Uterus (tissue), 3 donors: ENCODE measurements at regions not wholly inside any gene's neighbourhood (a gene's known extent, or its start where the extent isn't known, plus 50 kb on each side); places are given as distances from the start of the nearest gene placed in this dataset.
A peak's percentile ranks its signal among the peaks of the same experiment; 100 is the strongest.

ENCODE experiments used
- DNase-seq, 2 donors: peaks; one replicate each; pipeline ENCODE4 v3.0.0-alpha.2; 2019 to 2020
- H3K27ac ChIP-seq, 2 donors: fragments of 200-600 bp; sonication (generic); 1 replicate in 1 of 2; 2 replicates in 1 of 2; pipeline ENCODE4 v1.5.1; 2016 to 2018
- H3K27me3 ChIP-seq, 2 donors: fragments of 200-600 bp; sonication (generic); one replicate each; pipeline ENCODE4 v1.5.1; 2018 to 2019; ENCODE audit warnings: control low read depth in 1 of 2
- H3K36me3 ChIP-seq, 2 donors: fragments of 200-600 bp; sonication (generic); one replicate each; pipeline ENCODE4 v1.5.1; 2019; ENCODE audit warnings: control low read depth in 1 of 2
- H3K4me1 ChIP-seq, 2 donors: fragments of 200-600 bp; sonication (generic); one replicate each; pipeline ENCODE4 v1.5.1; 2018 to 2019; ENCODE audit warnings: control low read depth in 1 of 2
- H3K4me3 ChIP-seq, 2 donors: fragments of 200-600 bp; sonication (generic); 1 replicate in 1 of 2; 2 replicates in 1 of 2; pipeline ENCODE4 v1.5.1; 2018 to 2019; ENCODE audit warnings: mild to moderate bottlenecking in 1 of 2
- H3K9me3 ChIP-seq, 2 donors: fragments of 200-600 bp; sonication (generic); one replicate each; pipeline ENCODE4 v1.5.1; 2019; ENCODE audit warnings: control low read depth in 1 of 2
- POLR2A ChIP-seq, 2 donors: fragments of 450-650 bp; IDR thresholded peaks; one replicate each; pipeline ENCODE4 v1.6.1; 2016; ENCODE audit warnings: antibody characterized with exemption in 2 of 2, mild to moderate bottlenecking in 1 of 2, moderate library complexity in 1 of 2
- intact Hi-C: fragments of 100-400 bp; cut with DNase I; formaldehyde crosslinking; loops from one replicate; pipeline ENCODE4 v1.15.1; 2023; ENCODE audit warnings: low total_unique reads
- TF ChIP-seq, protein P1 (sequence below), 4 experiments: fragments of 200-600 bp in 2 of 4; fragments of 450-650 bp in 2 of 4; sonication (generic) in 2 of 4; IDR thresholded peaks; one replicate each; pipeline ENCODE4 v1.5.1; 2016 to 2019; ENCODE audit warnings: antibody characterized with exemption in 4 of 4, mild to moderate bottlenecking in 2 of 4, moderate library complexity in 1 of 4
- donor health status: DM: yes; HTN: yes; CAD: no.

- no peak for TF ChIP-seq POLR2A (IDR thresholded peaks at IDR 0.05)
- TF ChIP-seq, protein P1, sequence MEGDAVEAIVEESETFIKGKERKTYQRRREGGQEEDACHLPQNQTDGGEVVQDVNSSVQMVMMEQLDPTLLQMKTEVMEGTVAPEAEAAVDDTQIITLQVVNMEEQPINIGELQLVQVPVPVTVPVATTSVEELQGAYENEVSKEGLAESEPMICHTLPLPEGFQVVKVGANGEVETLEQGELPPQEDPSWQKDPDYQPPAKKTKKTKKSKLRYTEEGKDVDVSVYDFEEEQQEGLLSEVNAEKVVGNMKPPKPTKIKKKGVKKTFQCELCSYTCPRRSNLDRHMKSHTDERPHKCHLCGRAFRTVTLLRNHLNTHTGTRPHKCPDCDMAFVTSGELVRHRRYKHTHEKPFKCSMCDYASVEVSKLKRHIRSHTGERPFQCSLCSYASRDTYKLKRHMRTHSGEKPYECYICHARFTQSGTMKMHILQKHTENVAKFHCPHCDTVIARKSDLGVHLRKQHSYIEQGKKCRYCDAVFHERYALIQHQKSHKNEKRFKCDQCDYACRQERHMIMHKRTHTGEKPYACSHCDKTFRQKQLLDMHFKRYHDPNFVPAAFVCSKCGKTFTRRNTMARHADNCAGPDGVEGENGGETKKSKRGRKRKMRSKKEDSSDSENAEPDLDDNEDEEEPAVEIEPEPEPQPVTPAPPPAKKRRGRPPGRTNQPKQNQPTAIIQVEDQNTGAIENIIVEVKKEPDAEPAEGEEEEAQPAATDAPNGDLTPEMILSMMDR (IDR thresholded peaks at IDR 0.05), result no peak
- DNase-seq, result no peak
- H3K27me3 ChIP-seq, result no peaks in the 10 kb centered on the region
- H3K27ac ChIP-seq, result no peak overlapping the region
- intact Hi-C loops, result no loop called here
- H3K4me1 ChIP-seq, result no peaks in the 10 kb centered on the region
- H3K4me3 ChIP-seq, result no peak overlapping the region
- no peaks in the 10 kb centered on the region for H3K36me3 ChIP-seq
- H3K9me3 ChIP-seq, result no peaks in the 10 kb centered on the region
Measured at GRCh38 chr4:112753333-112753732, 116.4 kb downstream of the LARP7 start.

DNA sequence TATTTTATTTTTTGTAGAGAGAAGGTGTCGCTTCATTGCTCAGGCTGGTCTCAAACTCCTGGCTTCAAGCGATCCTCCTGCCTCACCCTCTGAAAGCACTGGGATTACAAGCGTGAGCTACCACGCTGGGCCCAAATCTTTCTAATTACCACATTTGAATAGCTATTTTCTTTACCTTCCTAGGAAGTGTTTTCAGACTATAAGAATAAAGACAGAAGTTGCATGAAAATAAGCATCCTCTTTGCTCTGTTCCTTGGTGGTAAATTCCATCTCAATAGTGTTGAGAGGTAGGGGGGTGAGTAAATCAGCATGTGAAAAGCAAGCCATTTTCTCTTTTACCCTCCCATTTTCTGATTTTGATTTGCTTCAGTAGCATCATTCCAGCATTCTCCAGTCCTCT lies 122.4 kb downstream of the LARP7 start:
- Histone ChIP-seq H3K36me3 (no peaks in the 10 kb centered on the region), H3K4me1 (no peaks in the 10 kb centered on the region), H3K27me3 (no peaks in the 10 kb centered on the region), H3K27ac (no peak overlapping the region), H3K9me3 (no peaks in the 10 kb centered on the region), H3K4me3 (no peak overlapping the region)
- intact Hi-C loops, result no loop called here
- DNase-seq, result no peak
- TF ChIP-seq POLR2A (IDR thresholded peaks at IDR 0.05), result no peak
- TF ChIP-seq, protein P1 (IDR thresholded peaks at IDR 0.05), result no peak

GRCh38 chr4:112765317-112765974 lies 128.5 kb downstream of the LARP7 start:
- intact Hi-C loops, result no loop called here
- Histone ChIP-seq H3K4me1 (no peaks in the 10 kb centered on the region), H3K27ac (no peak overlapping the region), H3K4me3 (no peak overlapping the region), H3K36me3 (no peaks in the 10 kb centered on the region), H3K9me3 (no peaks in the 10 kb centered on the region), H3K27me3 (no peaks in the 10 kb centered on the region)
- TF ChIP-seq, protein P1 (IDR thresholded peaks at IDR 0.05), result peak in 3 of 4 experiments; percentile 8 to 38 (median 15)
- no peak for TF ChIP-seq POLR2A (IDR thresholded peaks at IDR 0.05)
- DNase-seq, result no peak

- H3K4me3 ChIP-seq, result no peak overlapping the region
- no peaks in the 10 kb centered on the region for H3K4me1 ChIP-seq
- intact Hi-C loops, result no loop called here
- DNase-seq, result no peak
- TF ChIP-seq, protein P1 (IDR thresholded peaks at IDR 0.05), result peak; percentile 21 to 35 (median 28)
- no peak for TF ChIP-seq POLR2A (IDR thresholded peaks at IDR 0.05)
- no peaks in the 10 kb centered on the region for H3K27me3 ChIP-seq
- H3K9me3 ChIP-seq, result no peaks in the 10 kb centered on the region
- H3K27ac ChIP-seq, result no peak overlapping the region
- no peaks in the 10 kb centered on the region for H3K36me3 ChIP-seq
Measured at GRCh38 chr4:112766422-112766821, 129.5 kb downstream of the LARP7 start.

- intact Hi-C loops, result no loop called here
- TF ChIP-seq, protein P1 (IDR thresholded peaks at IDR 0.05), result no peak
- no peak for TF ChIP-seq POLR2A (IDR thresholded peaks at IDR 0.05)
- Histone ChIP-seq H3K9me3 (no peaks in the 10 kb centered on the region), H3K36me3 (no peaks in the 10 kb centered on the region), H3K27ac (no peak overlapping the region), H3K4me1 (no peaks in the 10 kb centered on the region), H3K27me3 (no peaks in the 10 kb centered on the region), H3K4me3 (no peak overlapping the region)
- no peak for DNase-seq
Measured at GRCh38 chr4:112767386-112767785, 130.4 kb downstream of the LARP7 start.
